ENCODE measurements at regions not wholly inside any gene's neighbourhood (a gene's known extent, or its start where the extent isn't known, plus 50 kb on each side); places are given as distances from the start of the nearest gene placed in this dataset.
"Not testable (repeated sequence)": the region's sequence is repeated elsewhere in the genome, so short reads cannot be mapped to it uniquely, and the experiment has no call there.

GRCh38 chr5:101346447-101346846, 443.4 kb upstream of the ST8SIA4 start:
- no peaks in the 10 kb centered on the region for H3K36me3 ChIP-seq (ENCODE audit: insufficient read depth, low read depth, low read length)
- H3K9me3 ChIP-seq (ENCODE audit: insufficient read depth, low read depth, low read length): no peaks in the 10 kb centered on the region
- H3K9ac ChIP-seq (ENCODE audit: low read depth, low read length): no peak overlapping the region
- no peak overlapping the region for H3K27ac ChIP-seq (ENCODE audit: low read length)
- H3K4me3 ChIP-seq (ENCODE audit: low read length): no peak overlapping the region
- no peaks in the 10 kb centered on the region for H3K27me3 ChIP-seq (ENCODE audit: insufficient read depth, low read length)
- H3K4me1 ChIP-seq (ENCODE audit: insufficient read depth, low read length): no peaks in the 10 kb centered on the region

- no peaks in the 10 kb centered on the region for H3K36me3 ChIP-seq (ENCODE audit: insufficient read depth, low read depth, low read length)
- no peak overlapping the region for H3K9ac ChIP-seq (ENCODE audit: low read depth, low read length)
- H3K4me3 ChIP-seq (ENCODE audit: low read length): no peak overlapping the region
- no peaks in the 10 kb centered on the region for H3K27me3 ChIP-seq (ENCODE audit: insufficient read depth, low read length)
- H3K27ac ChIP-seq (ENCODE audit: low read length): no peak overlapping the region
- H3K4me1 ChIP-seq (ENCODE audit: insufficient read depth, low read length): no peaks in the 10 kb centered on the region
- no peaks in the 10 kb centered on the region for H3K9me3 ChIP-seq (ENCODE audit: insufficient read depth, low read depth, low read length)
These were observed 435.1 kb upstream of the ST8SIA4 start for GRCh38 chr5:101338226-101338625.

- Histone ChIP-seq H3K27me3 (ENCODE audit: insufficient read depth, low read length) (no peaks in the 10 kb centered on the region), H3K4me1 (ENCODE audit: insufficient read depth, low read length) (no peaks in the 10 kb centered on the region), H3K36me3 (ENCODE audit: insufficient read depth, low read depth, low read length) (no peaks in the 10 kb centered on the region), H3K9me3 (ENCODE audit: insufficient read depth, low read depth, low read length) (no peaks in the 10 kb centered on the region), H3K9ac (ENCODE audit: low read depth, low read length) (no peak overlapping the region), H3K27ac (ENCODE audit: low read length) (no peak overlapping the region), H3K4me3 (ENCODE audit: low read length) (no peak overlapping the region)
These were observed 424.7 kb upstream of the ST8SIA4 start for GRCh38 chr5:101327816-101328215.

- Histone ChIP-seq H3K27ac (ENCODE audit: low read length) (no peak overlapping the region), H3K4me3 (ENCODE audit: low read length) (no peak overlapping the region), H3K4me1 (ENCODE audit: insufficient read depth, low read length) (no peaks in the 10 kb centered on the region), H3K27me3 (ENCODE audit: insufficient read depth, low read length) (no peaks in the 10 kb centered on the region), H3K9me3 (ENCODE audit: insufficient read depth, low read depth, low read length) (no peaks in the 10 kb centered on the region), H3K36me3 (ENCODE audit: insufficient read depth, low read depth, low read length) (no peaks in the 10 kb centered on the region), H3K9ac (ENCODE audit: low read depth, low read length) (no peak overlapping the region)
These were observed 423.7 kb upstream of the ST8SIA4 start for GRCh38 chr5:101326766-101327165.

- not testable (repeated sequence) for H3K9ac ChIP-seq (ENCODE audit: low read depth, low read length); H3K4me3 ChIP-seq (ENCODE audit: low read length); H3K4me1 ChIP-seq (ENCODE audit: insufficient read depth, low read length); H3K9me3 ChIP-seq (ENCODE audit: insufficient read depth, low read depth, low read length); H3K27me3 ChIP-seq (ENCODE audit: insufficient read depth, low read length); H3K27ac ChIP-seq (ENCODE audit: low read length); H3K36me3 ChIP-seq (ENCODE audit: insufficient read depth, low read depth, low read length)
These were observed 413.3 kb upstream of the ST8SIA4 start for GRCh38 chr5:101316401-101316800.

- Histone ChIP-seq H3K27ac (ENCODE audit: low read length) (no peak overlapping the region), H3K4me1 (ENCODE audit: insufficient read depth, low read length) (peaks cover under 1% of the 10 kb centered on the region), H3K27me3 (ENCODE audit: insufficient read depth, low read length) (no peaks in the 10 kb centered on the region), H3K9ac (ENCODE audit: low read depth, low read length) (no peak overlapping the region), H3K4me3 (ENCODE audit: low read length) (no peak overlapping the region), H3K36me3 (ENCODE audit: insufficient read depth, low read depth, low read length) (no peaks in the 10 kb centered on the region), H3K9me3 (ENCODE audit: insufficient read depth, low read depth, low read length) (no peaks in the 10 kb centered on the region)
These were observed 403.5 kb upstream of the ST8SIA4 start for GRCh38 chr5:101306391-101307137.

- H3K36me3 ChIP-seq (ENCODE audit: insufficient read depth, low read depth, low read length): no peaks in the 10 kb centered on the region
- H3K9me3 ChIP-seq (ENCODE audit: insufficient read depth, low read depth, low read length): no peaks in the 10 kb centered on the region
- H3K4me3 ChIP-seq (ENCODE audit: low read length): no peak overlapping the region
- H3K27ac ChIP-seq (ENCODE audit: low read length): no peak overlapping the region
- H3K9ac ChIP-seq (ENCODE audit: low read depth, low read length): no peak overlapping the region
- no peaks in the 10 kb centered on the region for H3K27me3 ChIP-seq (ENCODE audit: insufficient read depth, low read length)
- no peaks in the 10 kb centered on the region for H3K4me1 ChIP-seq (ENCODE audit: insufficient read depth, low read length)
These were observed 393.4 kb upstream of the ST8SIA4 start for GRCh38 chr5:101296477-101296876.

GRCh38 chr5:101292199-101292598, 389.1 kb upstream of the ST8SIA4 start:
- Histone ChIP-seq H3K36me3 (ENCODE audit: insufficient read depth, low read depth, low read length) (no peaks in the 10 kb centered on the region), H3K9ac (ENCODE audit: low read depth, low read length) (no peak overlapping the region), H3K27me3 (ENCODE audit: insufficient read depth, low read length) (no peaks in the 10 kb centered on the region), H3K4me3 (ENCODE audit: low read length) (no peak overlapping the region), H3K27ac (ENCODE audit: low read length) (no peak overlapping the region), H3K4me1 (ENCODE audit: insufficient read depth, low read length) (no peaks in the 10 kb centered on the region), H3K9me3 (ENCODE audit: insufficient read depth, low read depth, low read length) (no peaks in the 10 kb centered on the region)

- H3K27ac ChIP-seq (ENCODE audit: low read length); H3K27me3 ChIP-seq (ENCODE audit: insufficient read depth, low read length); H3K36me3 ChIP-seq (ENCODE audit: insufficient read depth, low read depth, low read length); H3K4me1 ChIP-seq (ENCODE audit: insufficient read depth, low read length); H3K4me3 ChIP-seq (ENCODE audit: low read length); H3K9ac ChIP-seq (ENCODE audit: low read depth, low read length); H3K9me3 ChIP-seq (ENCODE audit: insufficient read depth, low read depth, low read length): not testable (repeated sequence)
These were observed 387.7 kb upstream of the ST8SIA4 start for GRCh38 chr5:101290761-101291160.

- Histone ChIP-seq H3K27me3 (ENCODE audit: insufficient read depth, low read length) (no peaks in the 10 kb centered on the region), H3K27ac (ENCODE audit: low read length) (no peak overlapping the region), H3K36me3 (ENCODE audit: insufficient read depth, low read depth, low read length) (no peaks in the 10 kb centered on the region), H3K9me3 (ENCODE audit: insufficient read depth, low read depth, low read length) (no peaks in the 10 kb centered on the region), H3K4me1 (ENCODE audit: insufficient read depth, low read length) (no peaks in the 10 kb centered on the region), H3K4me3 (ENCODE audit: low read length) (no peak overlapping the region), H3K9ac (ENCODE audit: low read depth, low read length) (no peak overlapping the region)
These were observed 385.6 kb upstream of the ST8SIA4 start for GRCh38 chr5:101288633-101289032.

- H3K36me3 ChIP-seq (ENCODE audit: insufficient read depth, low read depth, low read length): no peaks in the 10 kb centered on the region
- H3K4me3 ChIP-seq (ENCODE audit: low read length): no peak overlapping the region
- H3K4me1 ChIP-seq (ENCODE audit: insufficient read depth, low read length): no peaks in the 10 kb centered on the region
These were observed 381.8 kb upstream of the ST8SIA4 start for GRCh38 chr5:101284736-101285375.

GRCh38 chr5:101283938-101284337, 380.9 kb upstream of the ST8SIA4 start:
- not testable (repeated sequence) for H3K9ac ChIP-seq (ENCODE audit: low read depth, low read length); H3K36me3 ChIP-seq (ENCODE audit: insufficient read depth, low read depth, low read length); H3K4me1 ChIP-seq (ENCODE audit: insufficient read depth, low read length); H3K9me3 ChIP-seq (ENCODE audit: insufficient read depth, low read depth, low read length); H3K4me3 ChIP-seq (ENCODE audit: low read length); H3K27ac ChIP-seq (ENCODE audit: low read length); H3K27me3 ChIP-seq (ENCODE audit: insufficient read depth, low read length)

More at GRCh38 chr5:101284736-101285375, 381.8 kb upstream of the ST8SIA4 start:
- Histone ChIP-seq H3K9me3 (ENCODE audit: insufficient read depth, low read depth, low read length) (no peaks in the 10 kb centered on the region), H3K27me3 (ENCODE audit: insufficient read depth, low read length) (no peaks in the 10 kb centered on the region), H3K27ac (ENCODE audit: low read length) (no peak overlapping the region), H3K9ac (ENCODE audit: low read depth, low read length) (no peak overlapping the region)
